CD8-positive, alpha-beta memory T cell (primary cell): ENCODE measurements at regions not wholly inside any gene's neighbourhood (a gene's known extent, or its start where the extent isn't known, plus 50 kb on each side); places are given as distances from the start of the nearest gene placed in this dataset.

Experiments used
- CTCF ChIA-PET: fragments of 350-600 bp; sonication (Branson Sonifier 250); formaldehyde crosslinking; loops from one replicate; lab custom pipeline; 2021; ENCODE audit warnings: antibody characterized with exemption; lab: Charles Lee
- POLR2A ChIA-PET: fragments of 350-600 bp; sonication (Branson Sonifier 250); formaldehyde crosslinking; loops from one replicate; lab custom pipeline; 2021; ENCODE audit warnings: antibody characterized with exemption; lab: Charles Lee
- DNase-seq, 5 donors: peaks; one replicate each; pipeline versions ENCODE4 v3.0.0 to v3.0.0-alpha.2; 2020 to 2022; ENCODE audit warnings: mixed read lengths in 1 of 5
- H3K27ac ChIP-seq: one replicate; pipeline ENCODE4 v1.7.0; 2013; ENCODE audit warnings: low read depth, mild to moderate bottlenecking, low read length, moderate library complexity
- H3K27me3 ChIP-seq: 2 replicates; pipeline ENCODE4 v1.7.0; 2013; ENCODE audit warnings: low read length, mild to moderate bottlenecking; ENCODE audit not compliant: insufficient read depth, poor library complexity, severe bottlenecking
- H3K36me3 ChIP-seq: 2 replicates; pipeline ENCODE4 v1.7.0; 2013; ENCODE audit warnings: mild to moderate bottlenecking, low read length, moderate library complexity; ENCODE audit not compliant: insufficient read depth
- H3K4me1 ChIP-seq: 2 replicates; pipeline ENCODE4 v1.7.0; 2013; ENCODE audit warnings: mild to moderate bottlenecking, low read length, moderate library complexity; ENCODE audit not compliant: insufficient read depth
- H3K4me3 ChIP-seq: 2 replicates; pipeline ENCODE4 v1.7.0; 2013; ENCODE audit warnings: mild to moderate bottlenecking, low read length
- H3K9me3 ChIP-seq: 2 replicates; pipeline ENCODE4 v1.7.0; 2013; ENCODE audit warnings: mild to moderate bottlenecking, low read length
- H3K27ac Mint-ChIP-seq, 8 donors: one replicate each; pipeline ENCODE4 v1.8.0; 2020 to 2021; ENCODE audit warnings: mixed read lengths in 8 of 8, mild to moderate bottlenecking in 6 of 8, inconsistent platforms in 3 of 8, moderate library complexity in 3 of 8
- H3K27me3 Mint-ChIP-seq, 2 donors: one replicate each; pipeline ENCODE4 v1.8.0; 2020 to 2021; ENCODE audit warnings: mixed read lengths in 2 of 2, mild to moderate bottlenecking in 1 of 2, moderate library complexity in 1 of 2
- H3K36me3 Mint-ChIP-seq, 3 donors: one replicate each; pipeline ENCODE4 v1.8.0; 2020 to 2021; ENCODE audit warnings: mixed read lengths in 3 of 3, inconsistent platforms in 1 of 3, mild to moderate bottlenecking in 1 of 3
- H3K4me1 Mint-ChIP-seq, 3 donors: one replicate each; pipeline ENCODE4 v1.8.0; 2020 to 2021; ENCODE audit warnings: mixed read lengths in 3 of 3, inconsistent platforms in 1 of 3, mild to moderate bottlenecking in 1 of 3
- H3K4me3 Mint-ChIP-seq, 7 donors: one replicate each; pipeline ENCODE4 v1.8.0; 2020 to 2021; ENCODE audit warnings: mixed read lengths in 7 of 7, mild to moderate bottlenecking in 6 of 7, moderate library complexity in 4 of 7, inconsistent platforms in 2 of 7
- H3K9me3 Mint-ChIP-seq, 5 donors: one replicate each; pipeline ENCODE4 v1.8.0; 2020 to 2022; ENCODE audit warnings: mixed read lengths in 5 of 5, mild to moderate bottlenecking in 3 of 5, moderate library complexity in 2 of 5, inconsistent platforms in 1 of 5

DNA sequence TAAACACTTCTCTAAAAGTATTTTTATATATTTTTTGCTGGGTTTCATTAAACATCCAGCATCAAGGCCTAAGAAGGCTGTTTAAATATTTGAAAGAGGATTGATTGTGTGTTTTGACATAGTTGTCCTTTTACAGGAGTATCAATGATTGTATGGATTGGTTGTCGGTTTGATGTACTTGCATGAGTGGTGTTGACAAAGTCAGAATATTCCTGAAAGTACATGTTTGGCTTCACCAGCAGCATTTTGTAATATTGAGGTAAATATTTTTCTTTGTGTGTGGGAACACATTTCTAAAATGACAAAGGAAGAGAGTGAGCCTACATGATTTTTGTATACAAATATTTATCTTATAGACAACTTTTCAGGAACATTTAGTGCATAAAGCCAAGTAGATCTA is 269.7 kb downstream of the PTBP2 start:
- H3K4me1 ChIP-seq: no peaks in the 10 kb centered on the region
- H3K27ac Mint-ChIP-seq: no peak overlapping the region
- H3K27ac ChIP-seq: no peak overlapping the region
- no peak for DNase-seq
- H3K27me3 Mint-ChIP-seq: peaks cover 13 to 26% of the 10 kb centered on the region in 2 donors
- no peaks in the 10 kb centered on the region for H3K27me3 ChIP-seq
- peaks cover 0 to 2% (median 0%) of the 10 kb centered on the region in 5 donors for H3K9me3 Mint-ChIP-seq
- H3K4me3 ChIP-seq: no peak overlapping the region
- no peaks in the 10 kb centered on the region for H3K36me3 ChIP-seq
- ChIA-PET CTCF (no interaction called here), POLR2A (no interaction called here)
- no peak overlapping the region for H3K4me3 Mint-ChIP-seq
- no peaks in the 10 kb centered on the region for H3K36me3 Mint-ChIP-seq
- no peaks in the 10 kb centered on the region for H3K9me3 ChIP-seq
- no peaks in the 10 kb centered on the region for H3K4me1 Mint-ChIP-seq

DNA sequence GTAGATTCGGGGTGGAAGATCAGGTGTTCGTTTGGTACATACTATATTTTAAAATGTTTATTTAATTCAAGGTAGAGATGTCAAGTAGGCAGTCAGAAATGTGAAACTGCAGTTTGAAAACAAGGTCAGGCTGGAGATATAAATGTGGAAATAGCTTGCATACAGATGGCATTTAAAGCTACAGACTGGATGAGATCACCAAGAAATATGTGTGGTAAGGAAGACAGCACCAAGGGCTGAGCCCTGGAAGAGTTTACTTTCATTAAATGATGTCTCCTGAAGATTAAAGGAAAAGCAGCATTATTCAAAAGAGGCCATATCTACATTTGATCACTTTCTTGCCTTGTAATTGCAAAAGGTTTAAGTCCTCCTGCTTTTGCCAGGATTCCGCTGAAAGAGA is 271.3 kb downstream of the PTBP2 start:
- peaks cover 6 to 26% of the 10 kb centered on the region in 2 donors for H3K27me3 Mint-ChIP-seq
- no peaks in the 10 kb centered on the region for H3K4me1 Mint-ChIP-seq
- peaks cover 0 to 2% (median 0%) of the 10 kb centered on the region in 5 donors for H3K9me3 Mint-ChIP-seq
- no peaks in the 10 kb centered on the region for H3K9me3 ChIP-seq
- no peak overlapping the region for H3K27ac Mint-ChIP-seq
- DNase-seq: no peak
- H3K4me1 ChIP-seq: no peaks in the 10 kb centered on the region
- POLR2A ChIA-PET: no interaction called here
- no peak overlapping the region for H3K27ac ChIP-seq
- no peak overlapping the region for H3K4me3 Mint-ChIP-seq
- CTCF ChIA-PET: no interaction called here
- no peaks in the 10 kb centered on the region for H3K27me3 ChIP-seq
- no peaks in the 10 kb centered on the region for H3K36me3 Mint-ChIP-seq
- no peaks in the 10 kb centered on the region for H3K36me3 ChIP-seq
- no peak overlapping the region for H3K4me3 ChIP-seq

DNA sequence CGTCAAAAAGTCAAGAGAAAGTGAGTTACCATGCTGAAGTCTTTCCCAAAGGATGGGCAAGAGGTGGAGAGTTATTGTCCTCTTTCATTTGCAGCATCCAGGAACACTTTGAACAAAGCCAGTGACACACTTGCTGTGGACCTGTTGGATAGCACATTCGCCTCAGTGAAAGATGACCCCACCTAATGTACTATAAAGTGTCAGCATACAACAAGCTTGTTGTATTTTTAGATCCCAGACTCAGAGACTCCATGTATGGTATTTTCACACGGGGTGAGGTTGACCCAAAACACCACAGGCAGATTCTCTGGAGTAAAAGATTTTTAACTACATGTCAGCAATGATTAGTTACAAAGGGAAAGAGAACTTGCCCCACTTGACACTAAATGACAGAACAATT is 273.8 kb downstream of the PTBP2 start:
- Mint-ChIP-seq H3K27ac (no peak overlapping the region), H3K9me3 (no peaks in the 10 kb centered on the region), H3K27me3 (peaks cover 11 to 16% of the 10 kb centered on the region in 2 donors), H3K4me3 (no peak overlapping the region), H3K4me1 (no peaks in the 10 kb centered on the region), H3K36me3 (no peaks in the 10 kb centered on the region)
- H3K4me1 ChIP-seq: no peaks in the 10 kb centered on the region
- no peak overlapping the region for H3K27ac ChIP-seq
- H3K36me3 ChIP-seq: no peaks in the 10 kb centered on the region
- H3K4me3 ChIP-seq: no peak overlapping the region
- DNase-seq: no peak
- H3K27me3 ChIP-seq: no peaks in the 10 kb centered on the region
- ChIA-PET CTCF (interaction anchor here (1.3 kb wide), 1 partner anchor 16 kb away, joined by 3 read pairs; no protein-coding TSS in a partner anchor), POLR2A (no interaction called here)
- H3K9me3 ChIP-seq: no peaks in the 10 kb centered on the region

DNA sequence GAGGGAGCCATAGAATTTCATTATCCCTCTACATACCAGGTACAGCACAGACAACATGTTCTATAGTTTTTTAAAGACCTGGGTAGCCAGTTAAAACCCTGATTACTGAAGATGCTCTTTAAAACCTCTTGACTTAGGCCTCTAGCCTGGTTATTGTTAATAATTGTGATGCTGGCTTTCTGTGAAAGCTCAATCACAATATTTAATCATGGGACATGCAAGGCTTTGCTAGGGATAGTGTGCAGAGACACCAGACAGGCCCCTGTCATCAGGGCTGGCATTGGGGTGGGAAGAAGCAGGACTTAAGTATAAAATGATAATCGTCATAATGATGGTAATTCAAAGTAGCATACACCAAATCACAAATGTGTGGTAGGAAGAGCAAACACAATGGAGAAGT is 274.4 kb downstream of the PTBP2 start:
- no peaks in the 10 kb centered on the region for H3K9me3 Mint-ChIP-seq
- Histone ChIP-seq H3K4me3 (no peak overlapping the region), H3K36me3 (no peaks in the 10 kb centered on the region), H3K9me3 (no peaks in the 10 kb centered on the region), H3K4me1 (no peaks in the 10 kb centered on the region), H3K27ac (no peak overlapping the region), H3K27me3 (no peaks in the 10 kb centered on the region)
- ChIA-PET POLR2A (no interaction called here), CTCF (interaction anchor here (1.3 kb wide), 1 partner anchor 16 kb away, joined by 3 read pairs; no protein-coding TSS in a partner anchor)
- no peak for DNase-seq
- no peaks in the 10 kb centered on the region for H3K4me1 Mint-ChIP-seq
- peaks cover 11% of the 10 kb centered on the region in 2 donors for H3K27me3 Mint-ChIP-seq
- H3K36me3 Mint-ChIP-seq: no peaks in the 10 kb centered on the region
- no peak overlapping the region for H3K4me3 Mint-ChIP-seq
- no peak overlapping the region for H3K27ac Mint-ChIP-seq

DNA sequence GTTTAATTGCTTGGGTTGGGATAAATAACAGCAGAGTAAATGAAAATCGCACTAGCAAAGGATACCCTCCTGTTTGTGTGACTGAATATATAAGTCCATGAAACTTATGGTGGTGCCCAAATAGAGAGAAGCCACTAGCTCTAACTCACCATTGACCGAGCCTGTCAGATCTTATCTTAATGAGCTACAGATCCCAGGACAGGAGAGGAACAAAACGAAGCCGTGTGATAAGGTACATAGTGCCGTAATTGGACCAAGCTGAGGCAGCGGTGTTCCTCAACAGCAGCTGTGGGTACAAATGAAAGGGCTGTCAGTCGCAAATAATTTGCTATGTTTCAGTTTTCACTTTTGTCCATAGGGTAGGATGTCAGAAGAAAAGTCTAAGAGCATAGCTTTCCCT is 276.1 kb downstream of the PTBP2 start:
- no peak overlapping the region for H3K27ac Mint-ChIP-seq

DNA sequence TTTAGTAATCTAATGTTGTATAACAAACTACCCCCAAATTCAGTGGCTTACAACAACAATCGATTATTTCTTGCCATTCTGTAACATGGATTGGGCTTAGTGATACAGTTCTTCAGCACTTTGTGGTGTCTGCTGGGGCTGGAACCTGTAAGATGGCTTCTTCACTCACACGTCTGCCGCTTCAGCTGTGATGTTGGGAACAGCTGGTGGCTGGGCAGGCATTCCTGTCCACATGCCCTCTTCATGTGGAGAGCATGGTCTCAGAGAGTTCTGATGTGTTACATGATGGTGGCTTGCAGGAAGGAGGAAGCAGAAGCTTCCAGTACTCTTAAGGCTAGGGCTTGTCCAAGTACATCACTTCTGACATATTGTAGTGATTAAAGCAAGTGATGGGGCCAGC is 276.9 kb downstream of the PTBP2 start:
- POLR2A ChIA-PET: no interaction called here
- H3K4me1 Mint-ChIP-seq: no peaks in the 10 kb centered on the region
- CTCF ChIA-PET: no interaction called here

More for the DNA sequence above, 276.1 kb downstream of the PTBP2 start:
- H3K4me3 ChIP-seq: no peak overlapping the region
- ChIA-PET CTCF (no interaction called here), POLR2A (no interaction called here)
- H3K4me1 Mint-ChIP-seq: no peaks in the 10 kb centered on the region
- DNase-seq: no peak
- H3K36me3 Mint-ChIP-seq: no peaks in the 10 kb centered on the region
- H3K27me3 Mint-ChIP-seq: peaks cover 3 to 11% of the 10 kb centered on the region in 2 donors
- no peaks in the 10 kb centered on the region for H3K4me1 ChIP-seq
- no peaks in the 10 kb centered on the region for H3K27me3 ChIP-seq
- H3K4me3 Mint-ChIP-seq: no peak overlapping the region
- H3K9me3 ChIP-seq: no peaks in the 10 kb centered on the region
- no peak overlapping the region for H3K27ac ChIP-seq
- no peaks in the 10 kb centered on the region for H3K9me3 Mint-ChIP-seq
- H3K36me3 ChIP-seq: no peaks in the 10 kb centered on the region

DNA sequence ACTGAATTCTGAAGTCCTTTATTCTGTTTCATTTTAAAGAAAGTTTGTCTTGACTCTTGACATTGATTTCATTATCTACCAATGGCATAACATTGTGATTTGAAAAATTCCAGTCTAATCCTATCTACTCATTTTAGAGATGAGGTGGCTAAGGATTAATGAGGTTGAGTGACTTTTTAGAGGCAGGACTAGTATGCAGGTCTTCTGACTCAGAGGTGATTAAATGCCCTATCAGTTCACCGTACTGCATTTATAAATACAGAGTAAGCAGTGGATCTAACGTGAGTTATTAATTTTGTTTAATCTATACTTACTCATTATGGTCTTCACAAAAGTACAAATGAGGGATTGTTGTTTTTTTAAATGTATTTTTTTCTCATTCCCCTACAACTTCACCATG is 277.6 kb downstream of the PTBP2 start:
- H3K4me1 ChIP-seq: no peaks in the 10 kb centered on the region
- H3K27me3 ChIP-seq: no peaks in the 10 kb centered on the region
- no peak overlapping the region for H3K4me3 ChIP-seq
- H3K27me3 Mint-ChIP-seq: peaks cover 3 to 7% of the 10 kb centered on the region in 2 donors
- no peaks in the 10 kb centered on the region for H3K9me3 ChIP-seq
- ChIA-PET POLR2A (no interaction called here), CTCF (no interaction called here)
- DNase-seq: no peak
- H3K27ac ChIP-seq: no peak overlapping the region
- H3K4me1 Mint-ChIP-seq: no peaks in the 10 kb centered on the region
- no peak overlapping the region for H3K27ac Mint-ChIP-seq
- H3K4me3 Mint-ChIP-seq: no peak overlapping the region
- no peaks in the 10 kb centered on the region for H3K36me3 ChIP-seq
- no peaks in the 10 kb centered on the region for H3K9me3 Mint-ChIP-seq
- H3K36me3 Mint-ChIP-seq: no peaks in the 10 kb centered on the region

More for the DNA sequence above, 276.9 kb downstream of the PTBP2 start:
- H3K36me3 ChIP-seq: no peaks in the 10 kb centered on the region
- peaks cover 3 to 7% of the 10 kb centered on the region in 2 donors for H3K27me3 Mint-ChIP-seq
- no peak overlapping the region for H3K27ac ChIP-seq
- H3K4me3 ChIP-seq: no peak overlapping the region
- H3K9me3 Mint-ChIP-seq: no peaks in the 10 kb centered on the region
- H3K4me3 Mint-ChIP-seq: no peak overlapping the region
- H3K27ac Mint-ChIP-seq: peak overlapping the region in 1 of 8 donors; percentile 51
- no peaks in the 10 kb centered on the region for H3K27me3 ChIP-seq
- H3K36me3 Mint-ChIP-seq: no peaks in the 10 kb centered on the region
- no peaks in the 10 kb centered on the region for H3K9me3 ChIP-seq
- no peak for DNase-seq
- no peaks in the 10 kb centered on the region for H3K4me1 ChIP-seq

DNA sequence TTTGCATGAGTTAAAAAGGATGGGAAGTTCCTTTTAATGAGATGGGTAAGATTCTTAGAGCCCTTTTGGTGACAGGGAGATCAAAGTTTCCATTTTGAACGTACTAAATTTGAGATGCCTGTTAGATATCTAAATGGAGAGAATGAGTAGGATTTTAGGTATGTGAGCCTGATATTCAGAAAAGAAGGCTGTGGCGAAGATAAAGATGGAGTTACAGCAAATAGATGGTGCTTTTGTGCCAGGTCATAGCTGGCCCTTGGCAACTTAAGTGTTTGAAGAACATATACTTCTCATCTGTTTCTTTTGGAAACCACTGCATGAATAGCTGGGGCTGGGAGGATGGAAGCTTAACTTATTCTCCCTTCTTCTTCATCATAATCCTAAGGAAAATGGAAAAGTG is 282.5 kb downstream of the PTBP2 start:
- Mint-ChIP-seq H3K27ac (no peak overlapping the region), H3K27me3 (peaks cover 3 to 4% of the 10 kb centered on the region in 2 donors), H3K4me1 (no peaks in the 10 kb centered on the region), H3K4me3 (no peak overlapping the region), H3K36me3 (no peaks in the 10 kb centered on the region), H3K9me3 (no peaks in the 10 kb centered on the region)
- Histone ChIP-seq H3K9me3 (no peaks in the 10 kb centered on the region), H3K4me3 (no peak overlapping the region), H3K4me1 (no peaks in the 10 kb centered on the region), H3K36me3 (no peaks in the 10 kb centered on the region), H3K27me3 (no peaks in the 10 kb centered on the region), H3K27ac (no peak overlapping the region)
- no peak for DNase-seq
- POLR2A ChIA-PET: no interaction called here
- CTCF ChIA-PET: interaction anchor here (0.9 kb wide), 1 partner anchor 14 kb away, joined by 3 read pairs; no protein-coding TSS in a partner anchor
